T-helper 1 cell (primary cell): ENCODE measurements at regions not wholly inside any gene's neighbourhood (a gene's known extent, or its start where the extent isn't known, plus 50 kb on each side); places are given as distances from the start of the nearest gene placed in this dataset.
"Not testable (repeated sequence)": the region's sequence is repeated elsewhere in the genome, so short reads cannot be mapped to it uniquely, and the experiment has no call there.

ENCODE experiments used
- DNase-seq, 5 donors: peaks; one replicate each; pipeline ENCODE4 v3.0.0-alpha.2; 2012 to 2020

DNA sequence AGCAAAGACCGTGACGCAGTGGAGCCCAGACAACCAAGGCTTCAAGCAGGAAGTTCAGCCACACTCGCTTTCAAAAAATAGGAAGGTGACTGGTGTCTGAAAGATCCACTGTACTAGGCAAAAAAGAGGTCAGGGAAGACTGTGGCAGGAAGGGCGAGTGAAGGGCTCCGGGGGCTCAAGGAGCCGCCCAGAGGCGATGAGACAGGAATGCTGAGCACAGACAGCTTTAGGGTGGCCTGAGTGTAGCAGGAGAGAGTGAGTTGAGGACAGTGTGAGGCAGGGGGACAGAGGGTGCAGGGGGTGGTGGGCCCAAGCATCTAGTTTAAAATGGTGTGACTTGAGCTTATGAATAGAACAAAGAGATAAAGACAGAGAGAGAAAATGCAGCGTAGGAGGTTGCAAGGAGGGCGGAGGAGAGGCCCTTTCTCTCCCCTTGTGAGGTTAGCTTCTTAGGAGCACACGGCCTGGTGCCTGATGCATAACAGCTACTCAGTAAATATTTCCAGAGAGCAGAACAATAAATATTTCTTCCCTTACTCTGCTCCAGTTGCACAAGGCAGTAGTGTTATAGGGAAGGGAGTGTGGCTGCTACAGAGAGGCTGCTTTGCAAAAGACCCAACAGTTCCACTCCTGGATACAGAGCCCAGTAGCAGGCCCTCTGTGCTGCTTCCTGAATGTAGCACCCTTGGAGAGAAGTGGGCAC, 789.7 kb upstream of the RAB6C start:
- DNase-seq = no peak

- DNase-seq = no peak
Measured at GRCh38 chr2:129190494-129190893, 789.0 kb upstream of the RAB6C start.

GRCh38 chr2:129191530-129191929, 787.9 kb upstream of the RAB6C start:
- DNase-seq = no peak

- no peak for DNase-seq
Measured at GRCh38 chr2:129192117-129192516, 787.3 kb upstream of the RAB6C start.

GRCh38 chr2:129192841-129193253, 786.6 kb upstream of the RAB6C start:
- DNase-seq = no peak

DNA sequence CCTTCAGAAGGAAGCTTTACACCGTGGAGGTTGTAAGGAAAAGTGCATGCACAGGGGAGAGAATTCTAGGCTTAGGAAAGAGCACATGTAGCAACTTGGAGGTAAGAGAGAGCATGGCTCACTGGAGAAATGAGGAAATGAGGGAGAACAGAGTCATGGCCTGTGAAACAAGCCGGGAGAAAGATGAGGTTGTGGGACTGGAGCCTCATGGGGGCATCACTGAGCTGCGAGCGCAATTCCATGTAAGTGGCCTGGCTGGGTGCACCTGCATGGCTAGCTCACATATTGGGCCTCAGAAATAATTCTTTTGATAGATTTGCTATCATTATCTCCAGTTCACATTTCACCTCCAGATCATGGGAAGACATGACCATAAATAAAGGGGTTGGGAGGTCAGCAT, 785.5 kb upstream of the RAB6C start:
- no peak for DNase-seq

DNA sequence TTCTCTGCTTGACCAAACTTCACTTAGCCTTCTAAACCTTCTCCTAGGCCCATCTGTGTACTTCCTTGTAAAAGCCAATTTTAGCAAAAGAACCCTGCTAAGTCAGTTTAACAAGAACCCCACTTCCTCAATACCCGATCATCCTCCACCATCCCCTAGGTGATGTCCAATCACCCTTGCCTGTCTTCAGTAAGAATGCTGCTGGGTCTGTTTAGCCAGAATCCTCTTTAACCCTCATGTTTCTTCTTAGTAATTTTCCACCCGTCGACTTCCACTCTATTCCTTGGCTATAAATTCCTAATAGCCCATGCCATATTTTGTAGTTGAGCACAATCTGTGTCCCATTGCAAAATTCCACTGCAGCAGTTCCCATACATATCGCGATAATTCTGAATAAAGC, 780.0 kb upstream of the RAB6C start:
- DNase-seq = no peak

DNA sequence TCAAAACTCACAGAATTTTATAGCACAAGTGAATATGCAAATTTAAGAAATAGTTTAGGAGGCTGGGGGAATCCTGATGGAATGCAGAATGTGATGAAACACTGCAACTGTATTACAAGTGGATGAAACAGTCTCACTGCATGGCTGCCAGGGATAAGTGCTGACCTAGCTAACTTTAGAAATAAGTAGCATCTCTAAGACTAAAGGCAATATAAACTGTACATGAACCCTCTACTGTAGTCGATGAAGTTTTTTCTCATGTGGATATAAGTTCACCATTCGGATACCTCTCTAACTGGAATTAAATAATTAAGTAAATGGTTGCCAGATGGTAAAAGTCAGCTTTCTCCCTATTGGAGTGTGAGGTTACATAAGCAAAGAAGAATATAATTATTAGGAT, 777.8 kb upstream of the RAB6C start:
- no peak for DNase-seq

GRCh38 chr2:129203331-129203730, 776.1 kb upstream of the RAB6C start:
- no peak for DNase-seq

GRCh38 chr2:129204581-129204980, 774.9 kb upstream of the RAB6C start:
- not testable (repeated sequence) for DNase-seq

GRCh38 chr2:129205176-129205575, 774.3 kb upstream of the RAB6C start:
- DNase-seq = no peak

DNA sequence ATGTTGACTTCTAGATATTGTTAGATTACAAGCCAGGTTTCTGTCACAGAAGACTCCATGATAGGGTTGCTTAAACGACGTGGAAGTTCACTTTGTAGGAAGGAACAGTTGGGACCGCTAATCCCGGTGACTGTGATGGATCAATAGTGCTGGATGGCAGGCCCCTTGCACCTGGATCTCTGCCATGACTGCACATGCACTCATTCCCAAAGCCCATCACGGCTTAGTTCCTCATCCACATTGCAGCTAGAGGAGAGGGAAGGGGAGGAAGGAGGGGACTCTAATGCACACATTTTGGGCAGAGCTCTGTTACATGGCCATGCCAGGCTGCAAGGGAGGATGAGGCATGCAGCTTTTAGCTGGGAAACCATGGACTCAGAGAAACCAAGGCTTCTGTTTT, 773.7 kb upstream of the RAB6C start:
- DNase-seq = no peak

GRCh38 chr2:129212299-129212958, 767.0 kb upstream of the RAB6C start:
- DNase-seq = no peak

GRCh38 chr2:129224022-129224421, 755.4 kb upstream of the RAB6C start:
- DNase-seq = no peak

DNA sequence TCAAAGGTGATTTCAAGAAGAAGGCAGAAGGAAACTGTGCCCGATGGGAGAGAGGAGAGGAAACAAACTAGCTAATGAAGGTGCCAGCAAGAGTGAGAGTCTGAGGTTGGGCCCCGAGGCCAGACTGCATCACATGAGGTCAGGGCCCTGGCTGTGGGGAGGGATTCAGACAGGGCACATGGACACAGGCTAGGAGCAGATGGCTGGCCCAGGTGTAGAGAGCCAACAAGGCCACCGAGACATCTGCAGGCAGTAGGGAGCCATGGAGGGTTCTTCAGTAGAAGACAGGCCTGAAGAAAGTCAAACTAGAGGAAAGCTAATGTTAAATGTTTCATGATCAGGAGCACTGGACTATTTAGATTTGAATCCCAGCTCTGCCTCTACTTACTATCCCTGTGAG, 755.0 kb upstream of the RAB6C start:
- DNase-seq = no peak

DNA sequence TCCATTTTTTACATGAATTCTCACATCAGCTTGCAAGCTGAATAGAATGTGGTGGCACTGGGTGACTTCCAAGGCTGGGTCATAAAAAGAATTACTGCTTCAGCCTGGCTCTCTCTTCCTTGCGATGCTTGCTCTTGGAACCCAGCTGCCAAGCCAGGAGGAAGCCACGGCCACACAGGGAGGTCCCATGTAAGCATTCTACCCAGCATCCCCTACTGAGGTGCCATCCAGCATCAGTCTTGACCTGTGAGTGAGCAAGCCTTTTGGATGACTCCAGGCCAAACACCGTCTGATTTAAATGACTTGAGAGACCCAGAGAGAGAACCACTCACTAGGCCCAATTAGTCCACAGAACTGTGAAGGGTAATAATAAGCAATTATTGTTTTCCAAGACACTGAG, 750.3 kb upstream of the RAB6C start:
- no peak for DNase-seq

- no peak for DNase-seq
Measured at GRCh38 chr2:129229830-129230441, 749.5 kb upstream of the RAB6C start.

- DNase-seq = no peak
Measured at GRCh38 chr2:129231924-129232323, 747.5 kb upstream of the RAB6C start.

DNA sequence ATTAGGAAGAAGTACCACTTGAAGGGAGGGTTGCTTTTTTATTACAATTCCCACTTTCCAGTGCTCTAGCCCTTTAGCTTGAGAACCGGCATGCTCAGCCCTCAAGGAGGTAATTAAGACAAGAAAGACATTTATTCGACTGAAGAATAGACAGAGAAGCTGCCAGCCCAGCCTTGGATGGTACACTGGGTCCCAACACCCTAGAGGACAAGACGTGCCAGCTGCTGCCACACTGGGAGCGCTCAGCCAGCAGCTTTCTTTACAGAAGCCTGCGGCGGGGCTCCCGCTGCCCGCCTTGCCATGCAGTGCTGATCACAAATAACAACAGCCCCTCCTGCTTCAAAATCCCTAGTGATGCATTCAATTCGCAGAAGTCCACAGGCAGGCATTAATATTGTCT, 746.3 kb upstream of the RAB6C start:
- DNase-seq = no peak

- DNase-seq = no peak
Measured at GRCh38 chr2:129233751-129234406, 745.6 kb upstream of the RAB6C start.

DNA sequence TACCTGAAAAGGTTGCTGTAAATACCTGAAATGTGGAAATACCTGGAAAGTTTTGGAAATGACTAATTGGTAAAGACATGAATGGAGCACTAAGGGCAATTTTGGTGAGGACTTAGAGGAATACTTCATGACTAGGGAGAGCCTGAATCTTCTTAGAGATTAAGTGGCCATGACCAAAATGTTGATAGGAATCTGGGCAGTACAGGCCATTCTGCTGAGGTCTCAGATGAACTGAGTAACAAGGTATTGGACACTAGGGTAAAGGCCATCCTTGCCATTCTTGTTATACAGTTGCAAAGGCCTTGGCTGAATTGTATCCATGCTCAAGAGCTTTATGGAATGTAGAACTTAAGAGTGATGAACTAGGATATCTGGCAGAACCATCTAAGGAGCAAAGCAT, 742.9 kb upstream of the RAB6C start:
- DNase-seq = no peak

DNA sequence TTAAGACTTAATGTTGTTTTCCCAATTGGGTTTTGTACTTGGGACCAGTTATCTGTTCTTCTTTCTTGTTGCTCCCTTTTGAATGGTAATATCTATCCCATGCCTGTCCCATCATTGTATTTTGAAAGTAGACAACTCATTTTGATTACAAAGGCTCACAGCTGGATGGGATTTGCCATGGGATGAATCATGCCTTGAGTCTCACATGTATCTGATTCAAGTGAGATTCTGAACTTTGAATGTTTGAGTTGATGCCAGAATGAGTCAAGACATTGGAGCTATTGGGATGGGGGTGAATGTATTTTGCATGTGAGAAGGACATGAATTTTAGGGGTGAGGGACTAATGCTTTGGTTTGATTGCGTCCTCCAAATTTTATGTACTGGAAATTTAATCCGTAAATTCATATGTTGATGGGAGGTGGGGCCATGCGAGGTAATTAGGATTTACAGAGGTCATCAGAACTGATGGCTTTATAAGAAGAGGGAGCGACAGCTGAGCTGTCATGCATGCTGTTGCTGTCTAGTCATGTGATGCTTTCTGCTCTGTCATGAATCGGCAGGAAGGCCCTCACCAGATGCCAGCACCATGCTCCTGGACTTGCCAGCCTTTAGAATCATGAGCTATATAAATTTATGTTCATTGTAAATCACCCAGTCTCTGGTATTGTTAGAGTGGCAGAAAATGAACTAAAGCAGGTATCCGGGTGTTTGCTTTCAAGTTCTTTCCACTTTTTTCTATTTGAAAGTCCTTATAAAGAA, 741.3 kb upstream of the RAB6C start:
- DNase-seq = no peak

- DNase-seq = no peak
Measured at GRCh38 chr2:129239141-129239540, 740.3 kb upstream of the RAB6C start.
